K562 (cell line): ENCODE measurements at regions not wholly inside any gene's neighbourhood (a gene's known extent, or its start where the extent isn't known, plus 50 kb on each side); places are given as distances from the start of the nearest gene placed in this dataset.

Experiments
- ATAC-seq: fragments of 200-7000 bp; cut with Tn5 transposase; 3 replicates; pipeline ENCODE4 v1.9.1; 2020; ENCODE audit warnings: moderate library complexity
- BruUV-seq: library from RNA; stranded (reverse); fragments of 400-500 nt; replicated peaks from 2 replicates; lab custom pipeline; 2021; lab: Mats Ljungman, UMichigan
- CTCF ChIA-PET: fragments of 300-600 bp; formaldehyde crosslinking; extraction: SDS; loops from one replicate; lab custom pipeline; 2021; ENCODE audit warnings: low intra/inter-chr PET ratio; lab: Yijun Ruan, JAX
- POLR2A ChIA-PET: fragments of 300-600, 350-650 bp; sonication (Branson Sonifier 250); formaldehyde crosslinking; extraction: SDS; loops from one replicate; lab custom pipeline; 2021; ENCODE audit warnings: antibody characterized with exemption, inconsistent platforms; lab: Yijun Ruan, JAX
- DNase-seq, 4 experiments: peaks; one replicate each; pipeline versions ENCODE4 v3.0.0 to v3.0.0-alpha.2; 2011 to 2018; ENCODE audit warnings: low spot score in 3 of 4, mixed read lengths in 3 of 4; ENCODE audit errors: extremely low read depth in 1 of 4
- FAIRE-seq: peaks from 2 replicates; lab custom pipeline; 2011; peaks lifted over from hg19 to GRCh38; lab: Jason Lieb, UNC
- H2AFZ ChIP-seq: 2 replicates; pipeline ENCODE4 v1.6.0; 2011; ENCODE audit warnings: low read depth, low read length, control low read depth, inconsistent platforms
- H3K27ac ChIP-seq: fragments of 200-600 bp; 3 replicates; pipeline ENCODE4 v1.8.0; 2011; ENCODE audit warnings: low read depth, mild to moderate bottlenecking, control low read depth, inconsistent platforms, low read length, moderate library complexity, mixed read lengths; ENCODE audit errors: extremely low read depth
- H3K27me3 ChIP-seq, 2 experiments: fragments of 300-600 bp in 1 of 2; 2 replicates in 1 of 2; 3 replicates in 1 of 2; pipeline versions ENCODE4 v1.6.0 to v1.8.0; 2011; ENCODE audit warnings: inconsistent platforms in 2 of 2, low read length in 2 of 2, mild to moderate bottlenecking in 1 of 2, mixed read lengths in 1 of 2, moderate library complexity in 1 of 2; ENCODE audit not compliant: control insufficient read depth in 2 of 2, insufficient read depth in 2 of 2
- H3K36me3 ChIP-seq: fragments of 300-600 bp; 3 replicates; pipeline ENCODE4 v1.8.0; 2011; ENCODE audit warnings: mild to moderate bottlenecking, low read length, inconsistent platforms; ENCODE audit not compliant: control insufficient read depth, insufficient read depth
- H3K4me1 ChIP-seq, 2 experiments: fragments of 200-600 bp in 1 of 2; replicated peaks in 1 of 2; 2 replicates in 1 of 2; 3 replicates in 1 of 2; pipeline versions ENCODE4 v1.5.1 to v1.8.0; 2011; ENCODE audit warnings: inconsistent platforms in 2 of 2, low read length in 2 of 2, mild to moderate bottlenecking in 1 of 2, mixed read lengths in 1 of 2, moderate library complexity in 1 of 2; ENCODE audit not compliant: control insufficient read depth in 2 of 2, insufficient read depth in 2 of 2
- H3K4me2 ChIP-seq: 2 replicates; pipeline ENCODE4 v1.6.1; 2011; ENCODE audit warnings: low read length, control low read depth, inconsistent platforms, mixed read lengths; ENCODE audit not compliant: insufficient read depth
- H3K4me3 ChIP-seq: fragments of 200-600 bp; sonication (generic), shearing (Covaris generic); 2 replicates; pipeline ENCODE4 v1.5.1; 2016; ENCODE audit warnings: control low read depth, inconsistent platforms
- H3K79me2 ChIP-seq: fragments of 200-600 bp; 3 replicates; pipeline ENCODE4 v1.8.0; 2011; ENCODE audit warnings: low read length, inconsistent platforms; ENCODE audit not compliant: control insufficient read depth, insufficient read depth
- H3K9ac ChIP-seq, 2 experiments: 2 replicates each; pipeline versions ENCODE4 v1.6.0 to v1.6.1; 2011; ENCODE audit warnings: low read depth in 2 of 2, low read length in 2 of 2, control low read depth in 1 of 2, inconsistent platforms in 1 of 2, mild to moderate bottlenecking in 1 of 2, mixed read lengths in 1 of 2; ENCODE audit not compliant: insufficient read depth in 1 of 2
- H3K9me1 ChIP-seq: one replicate; pipeline ENCODE4 v1.6.0; 2011; ENCODE audit warnings: inconsistent platforms, mild to moderate bottlenecking, low read length, moderate library complexity; ENCODE audit not compliant: control insufficient read depth, insufficient read depth
- H3K9me3 ChIP-seq: replicated peaks from 2 replicates; pipeline ENCODE4 v1.5.1; 2011; ENCODE audit warnings: low read depth, low read length, inconsistent platforms; ENCODE audit not compliant: control insufficient read depth, insufficient read depth
- H4K20me1 ChIP-seq: replicated peaks from 2 replicates; pipeline ENCODE4 v1.6.1; 2011; ENCODE audit warnings: low read length, inconsistent platforms, mixed read lengths; ENCODE audit not compliant: control insufficient read depth, insufficient read depth
- BCOR ChIP-seq: fragments of 450-650 bp; IDR thresholded peaks from 2 replicates; pipeline ENCODE4 v1.6.1; 2016
- E2F3 ChIP-seq: fragments of 250-450 bp; sonication (Bioruptor Pico); IDR thresholded peaks from 2 replicates; pipeline ENCODE4 v1.4.0; 2020; ENCODE audit warnings: mild to moderate bottlenecking
- EWSR1 ChIP-seq: fragments of 450-650 bp; IDR thresholded peaks from 2 replicates; pipeline ENCODE4 v1.6.1; 2018; ENCODE audit warnings: borderline replicate concordance, mild to moderate bottlenecking, low read depth, moderate library complexity; ENCODE audit not compliant: partially characterized antibody
- GTF2E2 ChIP-seq: fragments of 200-800 bp; sonication (Bioruptor generic); IDR thresholded peaks from 2 replicates; pipeline ENCODE4 v1.6.1; 2016; ENCODE audit warnings: missing genetic modification characterization, missing compliant biosample characterization
- HDAC1 ChIP-seq, 2 experiments: fragments of 450-650 bp; IDR thresholded peaks; 2 replicates each; pipeline ENCODE4 v1.6.1; 2016 to 2017; ENCODE audit warnings: inconsistent platforms in 1 of 2, mild to moderate bottlenecking in 1 of 2, moderate library complexity in 1 of 2
- JUND ChIP-seq, 2 experiments: IDR thresholded peaks; 2 replicates in 1 of 2; 3 replicates in 1 of 2; pipeline ENCODE4 v1.6.1; 2011; ENCODE audit warnings: borderline replicate concordance in 2 of 2, low read depth in 2 of 2, low read length in 2 of 2, improper control_type of control experiment in 1 of 2, missing biosample characterization in 1 of 2, missing genetic modification characterization in 1 of 2, missing genetic modification reagents in 1 of 2
- MAFG ChIP-seq: fragments of 450-650 bp; conservative IDR thresholded peaks from 2 replicates; pipeline ENCODE4 v1.6.1; 2016; ENCODE audit warnings: missing genetic modification characterization, missing compliant biosample characterization
- MXD1 ChIP-seq: fragments of 250-450 bp; sonication (Bioruptor Pico); IDR thresholded peaks from 2 replicates; pipeline ENCODE4 v1.8.0; 2021; ENCODE audit warnings: borderline replicate concordance, mild to moderate bottlenecking, moderate library complexity; ENCODE audit not compliant: poor library complexity, severe bottlenecking
- NELFE ChIP-seq: IDR thresholded peaks from 2 replicates; pipeline ENCODE4 v1.6.1; 2011; ENCODE audit warnings: mild to moderate bottlenecking; ENCODE audit not compliant: insufficient read depth, insufficient read length
- OTX1 ChIP-seq: fragments of 450-650 bp; formaldehyde crosslinking; IDR thresholded peaks from 2 replicates; pipeline ENCODE4 v1.4.0; 2022; ENCODE audit warnings: mild to moderate bottlenecking
- PCBP2 ChIP-seq: fragments of 200-400 bp; formaldehyde crosslinking; IDR thresholded peaks from 2 replicates; pipeline ENCODE4 v1.6.1; 2018; ENCODE audit warnings: low read length, low read depth, mild to moderate bottlenecking, moderate library complexity; ENCODE audit not compliant: poor library complexity, severe bottlenecking
- PPARD ChIP-seq: fragments of 250-450 bp; sonication (Bioruptor Pico); IDR thresholded peaks from 2 replicates; pipeline ENCODE4 v1.8.0; 2022; ENCODE audit warnings: inconsistent platforms, mild to moderate bottlenecking, moderate library complexity
- SPI1 ChIP-seq: IDR thresholded peaks from 2 replicates; pipeline ENCODE4 v1.6.1; 2011; ENCODE audit warnings: low read depth, low read length, control low read depth, borderline replicate concordance
- TAF15 ChIP-seq: fragments of 200-400 bp; formaldehyde crosslinking; IDR thresholded peaks from 2 replicates; pipeline ENCODE4 v1.6.1; 2017; ENCODE audit warnings: mild to moderate bottlenecking, low read depth, low read length, moderate library complexity
- ZFP1 ChIP-seq: fragments of 450-650 bp; formaldehyde crosslinking; IDR thresholded peaks from 2 replicates; pipeline ENCODE4 v1.4.0; 2020; ENCODE audit warnings: mild to moderate bottlenecking, mixed read lengths
- ZNF12 ChIP-seq: sonication (generic); formaldehyde crosslinking; IDR thresholded peaks from 2 replicates; pipeline ENCODE4 v1.4.0; 2020; ENCODE audit warnings: mild to moderate bottlenecking, missing genetic modification reagents
- ZNF316 ChIP-seq: fragments of 450-650 bp; IDR thresholded peaks from 2 replicates; pipeline ENCODE4 v1.6.1; 2016
- WGBS: fragments of 100-300 bp; shearing (Covaris generic); methylation state at CpG from one replicate; pipeline ENCODE4 v1.1.6; 2016; ENCODE audit warnings: low coverage, mixed read lengths; ENCODE audit not compliant: insufficient coverage; ENCODE audit errors: missing lambda C conversion rate; 5-methylcytosine and 5-hydroxymethylcytosine counted together
- in situ Hi-C: fragments of 300-500 bp; cut with MboI; formaldehyde crosslinking; loops from 4 replicates; pipeline ENCODE4 v1.15.0; 2018; ENCODE audit warnings: inconsistent platforms, mixed read lengths
- intact Hi-C: fragments of 100-400 bp; cut with micrococcal nuclease; formaldehyde crosslinking; loops from 2 replicates; pipeline ENCODE4 v1.14.2; 2022
- TF ChIP-seq, protein P1 (sequence below): sonication (generic); formaldehyde crosslinking; IDR thresholded peaks from 2 replicates; pipeline ENCODE4 v1.8.0; 2022; ENCODE audit warnings: mild to moderate bottlenecking, missing genetic modification reagents
- TF ChIP-seq, protein P2 (sequence below): fragments of 450-650 bp; formaldehyde crosslinking; IDR thresholded peaks from 2 replicates; pipeline ENCODE4 v1.4.0; 2020; ENCODE audit warnings: mild to moderate bottlenecking, moderate library complexity
- TF ChIP-seq, protein P3 (sequence below): sonication (generic); formaldehyde crosslinking; IDR thresholded peaks from 2 replicates; pipeline ENCODE4 v1.8.0; 2022; ENCODE audit warnings: missing genetic modification reagents, mild to moderate bottlenecking, moderate library complexity, borderline replicate concordance

DNA sequence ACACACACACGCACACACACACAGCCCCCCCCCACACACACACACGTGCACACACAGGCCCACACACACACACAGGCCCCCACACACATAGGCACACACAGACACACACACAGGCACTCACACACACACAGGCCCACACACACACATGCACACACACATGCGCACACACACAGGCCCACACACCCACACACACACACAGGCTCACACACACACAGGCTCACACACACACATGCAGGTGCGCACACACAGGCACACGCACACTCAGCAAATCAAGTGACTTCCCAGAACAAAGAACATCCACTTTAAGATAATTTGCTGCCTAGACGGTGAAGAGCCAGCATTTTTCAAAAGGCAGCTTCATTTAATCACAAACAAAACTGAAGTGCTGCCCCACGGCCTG, 78.5 kb upstream of the FBRSL1 start:
- intact Hi-C loops: loop anchor here (10.0 kb wide), 1 partner anchor 257 kb away; no protein-coding TSS in a partner anchor
- POLR2A ChIA-PET: interaction anchor here (0.6 to 0.7 kb wide), 2 partner anchors 140 to 338 kb away, joined by 3 read pairs; no protein-coding TSS in a partner anchor
- TF ChIP-seq EWSR1 (no peak), OTX1 (CRISPR knock-in tag) (peak; percentile 68; the same call in 1 of the 2 replicates), HDAC1 (IDR thresholded peaks at IDR 0.05) (no peak), PPARD (CRISPR knock-in tag) (no peak), SPI1 (no peak), ZNF316 (0 out of 2 replicates have a peak, but pooled peaks have one; percentile 40), MXD1 (CRISPR knock-in tag) (no peak), GTF2E2 (tag) (no peak), ZFP1 (CRISPR knock-in tag) (no peak), E2F3 (CRISPR knock-in tag) (no peak), TAF15 (no peak), PCBP2 (no peak), MAFG (tag) (peak; percentile 43), NELFE (no peak), BCOR (no peak), JUND (IDR thresholded peaks at IDR 0.05; ENCODE audit: borderline replicate concordance, low read depth, low read length) (no peak), JUND (tag; IDR thresholded peaks at IDR 0.05; ENCODE audit: borderline replicate concordance, low read depth, low read length) (no peak), ZNF12 (CRISPR knock-in tag) (no peak)
- TF ChIP-seq, protein P1, sequence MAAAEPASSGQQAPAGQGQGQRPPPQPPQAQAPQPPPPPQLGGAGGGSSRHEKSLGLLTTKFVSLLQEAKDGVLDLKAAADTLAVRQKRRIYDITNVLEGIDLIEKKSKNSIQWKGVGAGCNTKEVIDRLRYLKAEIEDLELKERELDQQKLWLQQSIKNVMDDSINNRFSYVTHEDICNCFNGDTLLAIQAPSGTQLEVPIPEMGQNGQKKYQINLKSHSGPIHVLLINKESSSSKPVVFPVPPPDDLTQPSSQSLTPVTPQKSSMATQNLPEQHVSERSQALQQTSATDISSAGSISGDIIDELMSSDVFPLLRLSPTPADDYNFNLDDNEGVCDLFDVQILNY (CRISPR knock-in tag): no peak
- TF ChIP-seq, protein P2, sequence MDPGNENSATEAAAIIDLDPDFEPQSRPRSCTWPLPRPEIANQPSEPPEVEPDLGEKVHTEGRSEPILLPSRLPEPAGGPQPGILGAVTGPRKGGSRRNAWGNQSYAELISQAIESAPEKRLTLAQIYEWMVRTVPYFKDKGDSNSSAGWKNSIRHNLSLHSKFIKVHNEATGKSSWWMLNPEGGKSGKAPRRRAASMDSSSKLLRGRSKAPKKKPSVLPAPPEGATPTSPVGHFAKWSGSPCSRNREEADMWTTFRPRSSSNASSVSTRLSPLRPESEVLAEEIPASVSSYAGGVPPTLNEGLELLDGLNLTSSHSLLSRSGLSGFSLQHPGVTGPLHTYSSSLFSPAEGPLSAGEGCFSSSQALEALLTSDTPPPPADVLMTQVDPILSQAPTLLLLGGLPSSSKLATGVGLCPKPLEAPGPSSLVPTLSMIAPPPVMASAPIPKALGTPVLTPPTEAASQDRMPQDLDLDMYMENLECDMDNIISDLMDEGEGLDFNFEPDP (CRISPR knock-in tag): no peak
- TF ChIP-seq, protein P3, sequence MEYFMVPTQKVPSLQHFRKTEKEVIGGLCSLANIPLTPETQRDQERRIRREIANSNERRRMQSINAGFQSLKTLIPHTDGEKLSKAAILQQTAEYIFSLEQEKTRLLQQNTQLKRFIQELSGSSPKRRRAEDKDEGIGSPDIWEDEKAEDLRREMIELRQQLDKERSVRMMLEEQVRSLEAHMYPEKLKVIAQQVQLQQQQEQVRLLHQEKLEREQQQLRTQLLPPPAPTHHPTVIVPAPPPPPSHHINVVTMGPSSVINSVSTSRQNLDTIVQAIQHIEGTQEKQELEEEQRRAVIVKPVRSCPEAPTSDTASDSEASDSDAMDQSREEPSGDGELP: no peak

More for the DNA sequence above, 78.5 kb upstream of the FBRSL1 start:
- 50% methylated on average over 4 of the region's 7 CpGs for WGBS
- no peak overlapping the region for H3K27ac ChIP-seq
- DNase-seq: no peak
- H3K4me2 ChIP-seq: no peak overlapping the region
- no peaks in the 10 kb centered on the region for H3K9me3 ChIP-seq
- peaks cover 0 to 54% of the 10 kb centered on the region in 2 experiments; a peak in 2 of 5 replicates for H3K4me1 ChIP-seq
- no peak overlapping the region for H2AFZ ChIP-seq
- ATAC-seq: no peak
- no peak for FAIRE-seq
- no peaks in the 10 kb centered on the region for H3K79me2 ChIP-seq
- H3K9me1 ChIP-seq: no peaks in the 10 kb centered on the region
- H3K9ac ChIP-seq: no peak overlapping the region
- no TSS peak for BruUV-seq
- CTCF ChIA-PET: no interaction called here
- H4K20me1 ChIP-seq: peaks cover 6% of the 10 kb centered on the region; the same call in 1 of the 2 replicates
- H3K27me3 ChIP-seq: peaks cover 13 to 49% of the 10 kb centered on the region in 2 experiments; a peak in 4 of 5 replicates
- in situ Hi-C loops: loop anchor here (10.0 kb wide), 1 partner anchor 143 kb away; no protein-coding TSS in a partner anchor
- no peaks in the 10 kb centered on the region for H3K36me3 ChIP-seq
- no peak overlapping the region for H3K4me3 ChIP-seq
